HG03571 (cell line): ENCODE measurements at regions not wholly inside any gene's neighbourhood (a gene's known extent, or its start where the extent isn't known, plus 50 kb on each side); places are given as distances from the start of the nearest gene placed in this dataset.

ENCODE experiments used
- ATAC-seq: cut with Tn5 transposase; IDR thresholded peaks from one replicate; pipeline ENCODE4 v1.9.1; 2021; ENCODE audit not compliant: unreplicated experiment

- no peak for ATAC-seq
These were observed 50.1 kb upstream of the KCNK12 start for GRCh38 chr2:47620770-47621437.
